Ishikawa (cell line): ENCODE measurements at regions not wholly inside any gene's neighbourhood (a gene's known extent, or its start where the extent isn't known, plus 50 kb on each side); places are given as distances from the start of the nearest gene placed in this dataset.
A peak's percentile ranks its signal among the peaks of the same experiment; 100 is the strongest.

Experiments used
- CEBPB ChIP-seq: IDR thresholded peaks from 2 replicates; pipeline ENCODE4 v1.6.1; 2012
- CREB1 ChIP-seq: IDR thresholded peaks from 2 replicates; pipeline ENCODE4 v1.6.1; 2012; ENCODE audit warnings: low read depth
- EGR1 ChIP-seq: IDR thresholded peaks from 2 replicates; pipeline ENCODE4 v1.6.1; 2012
- EP300 ChIP-seq: IDR thresholded peaks from 2 replicates; pipeline ENCODE4 v1.6.1; 2012; ENCODE audit warnings: borderline replicate concordance
- FOXM1 ChIP-seq: IDR thresholded peaks from 2 replicates; pipeline ENCODE4 v1.6.1; 2012; ENCODE audit warnings: low read depth, borderline replicate concordance
- MAX ChIP-seq: IDR thresholded peaks from 2 replicates; pipeline ENCODE4 v1.6.1; 2012
- NFIC ChIP-seq: IDR thresholded peaks from 2 replicates; pipeline ENCODE4 v1.6.1; 2012
- RAD21 ChIP-seq: IDR thresholded peaks from 2 replicates; pipeline ENCODE4 v1.6.1; 2012; ENCODE audit warnings: low read depth
- REST ChIP-seq: IDR thresholded peaks from 2 replicates; pipeline ENCODE4 v1.6.1; 2012; ENCODE audit warnings: low read depth, mild to moderate bottlenecking
- TAF1 ChIP-seq: IDR thresholded peaks from 2 replicates; pipeline ENCODE4 v1.6.1; 2012; ENCODE audit warnings: low read depth, mild to moderate bottlenecking
- TCF12 ChIP-seq: IDR thresholded peaks from 2 replicates; pipeline ENCODE4 v1.6.1; 2012; ENCODE audit warnings: low read depth
- TEAD4 ChIP-seq: IDR thresholded peaks from 2 replicates; pipeline ENCODE4 v1.6.1; 2012
- USF1 ChIP-seq: IDR thresholded peaks from 2 replicates; pipeline ENCODE4 v1.6.1; 2012
- YY1 ChIP-seq: IDR thresholded peaks from 2 replicates; pipeline ENCODE4 v1.6.1; 2012; ENCODE audit warnings: low read depth
- ZBTB7A ChIP-seq: IDR thresholded peaks from 2 replicates; pipeline ENCODE4 v1.6.1; 2012; ENCODE audit warnings: low read depth

GRCh38 chr3:102972350-102972749, 537.5 kb downstream of the ZPLD1 start:
- TF ChIP-seq MAX (no peak), YY1 (no peak), FOXM1 (no peak), REST (no peak), EGR1 (no peak), CEBPB (no peak), ZBTB7A (no peak), CREB1 (no peak), TEAD4 (no peak), EP300 (no peak), USF1 (no peak), TAF1 (no peak), RAD21 (no peak), NFIC (no peak), TCF12 (no peak)

GRCh38 chr3:102974333-102974732, 539.5 kb downstream of the ZPLD1 start:
- TF ChIP-seq USF1 (no peak), YY1 (no peak), TEAD4 (no peak), TCF12 (no peak), MAX (no peak), TAF1 (no peak), CEBPB (no peak), CREB1 (no peak), RAD21 (no peak), EP300 (no peak), ZBTB7A (no peak), REST (no peak), FOXM1 (no peak), NFIC (no peak), EGR1 (no peak)

GRCh38 chr3:102979191-102979590, 544.4 kb downstream of the ZPLD1 start:
- TF ChIP-seq RAD21 (no peak), EP300 (no peak), TAF1 (no peak), TCF12 (no peak), TEAD4 (no peak), FOXM1 (no peak), REST (no peak), CEBPB (no peak), MAX (no peak), ZBTB7A (no peak), YY1 (no peak)

- TF ChIP-seq EP300 (no peak), RAD21 (no peak), USF1 (no peak), FOXM1 (no peak), NFIC (peak; percentile 77)
Measured at GRCh38 chr3:102979682-102980354, 545.0 kb downstream of the ZPLD1 start.
